ENCODE measurements at regions not wholly inside any gene's neighbourhood (a gene's known extent, or its start where the extent isn't known, plus 50 kb on each side); places are given as distances from the start of the nearest gene placed in this dataset.

DNA sequence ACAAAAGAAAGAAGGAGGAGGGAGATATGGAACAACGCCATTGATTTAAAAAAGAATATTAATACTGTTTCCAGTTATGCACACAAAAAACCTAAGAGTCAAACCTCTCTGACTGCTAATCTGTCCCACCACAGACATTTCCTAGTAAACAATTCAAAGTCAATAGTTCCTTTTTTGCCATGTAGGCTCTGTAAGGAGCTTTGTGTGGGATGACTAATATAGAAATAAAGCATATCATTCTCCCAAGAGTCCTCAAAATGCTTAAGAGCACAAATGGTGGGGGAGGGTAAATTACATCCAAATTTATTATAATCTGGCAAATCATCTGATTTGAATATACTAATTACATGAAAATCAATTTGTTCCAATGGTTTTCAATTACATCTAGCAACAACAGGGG lies 155.9 kb upstream of the CNTN4 start:
- TF ChIP-seq CTCF (IDR thresholded peaks at IDR 0.05; ENCODE audit: insufficient read depth, low read depth, low read length), result no peak

DNA sequence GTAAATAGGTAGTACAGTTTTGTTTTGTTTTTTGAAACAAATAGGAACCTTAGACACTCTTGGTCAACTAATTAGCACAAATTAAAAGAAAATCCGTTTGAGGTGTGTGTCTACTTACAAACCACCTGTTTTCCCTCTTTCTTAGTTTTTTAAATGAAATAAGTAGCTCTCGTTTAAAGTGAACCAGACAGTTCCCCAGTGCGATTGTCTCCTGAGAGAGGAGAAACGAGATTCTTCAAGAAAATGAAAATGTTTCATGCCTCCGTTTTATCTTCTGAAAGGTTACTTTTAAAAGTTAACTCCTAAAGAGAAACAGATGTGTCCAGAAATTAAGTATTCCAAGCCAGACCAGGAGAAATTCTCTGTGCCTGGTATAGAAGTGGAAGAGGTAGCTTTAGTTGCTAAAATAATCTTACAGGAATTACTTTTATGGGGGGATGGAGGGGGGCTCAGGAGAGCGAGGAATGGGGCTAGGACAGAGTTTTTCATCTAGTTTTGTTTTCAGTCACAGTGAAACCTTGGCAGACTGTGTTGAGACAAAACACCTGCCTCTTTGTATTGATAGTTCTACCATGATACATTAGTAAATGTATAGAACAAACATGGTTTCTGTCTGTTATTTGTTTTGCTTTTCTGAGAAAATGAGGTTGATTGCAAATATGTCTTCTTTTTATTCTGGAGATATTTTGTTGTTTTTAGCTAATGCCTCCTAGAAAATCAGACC lies 155.1 kb upstream of the CNTN4 start:
- no peak for DNase-seq (ENCODE audit: low read depth)
- TF ChIP-seq CTCF (IDR thresholded peaks at IDR 0.05; ENCODE audit: insufficient read depth, low read depth, low read length), result no peak
- H3K4me3 ChIP-seq (ENCODE audit: low read depth, low read length), result no peak overlapping the region

More for the DNA sequence above, 155.9 kb upstream of the CNTN4 start:
- no peak for DNase-seq (ENCODE audit: low read depth)
- no peak overlapping the region for H3K4me3 ChIP-seq (ENCODE audit: low read depth, low read length)

DNA sequence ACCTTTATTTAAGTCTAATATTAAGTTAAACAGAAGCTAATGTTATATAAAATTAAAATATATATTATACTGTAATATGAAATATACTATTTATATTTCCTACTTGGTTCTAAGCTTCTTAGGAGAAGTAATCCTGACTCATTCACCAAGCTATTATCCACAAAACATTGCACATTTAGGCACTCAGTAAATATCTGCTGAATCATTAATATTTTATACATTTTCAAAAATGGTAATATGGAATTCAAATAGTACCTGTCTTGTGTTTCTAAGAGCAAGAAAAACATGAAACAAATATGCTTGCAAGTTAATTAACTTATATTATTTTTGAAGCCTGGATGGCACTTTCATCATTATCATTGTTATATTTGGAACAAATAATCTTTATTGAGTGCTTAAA lies 153.0 kb upstream of the CNTN4 start:
- no peak for TF ChIP-seq CTCF (IDR thresholded peaks at IDR 0.05; ENCODE audit: insufficient read depth, low read depth, low read length)
- DNase-seq (ENCODE audit: low read depth), result no peak
- H3K4me3 ChIP-seq (ENCODE audit: low read depth, low read length), result no peak overlapping the region

- no peak for DNase-seq (ENCODE audit: low read depth)
- TF ChIP-seq CTCF (IDR thresholded peaks at IDR 0.05; ENCODE audit: insufficient read depth, low read depth, low read length), result no peak
- H3K4me3 ChIP-seq (ENCODE audit: low read depth, low read length), result no peak overlapping the region
Observed at GRCh38 chr3:1953536-1953935, 145.1 kb upstream of the CNTN4 start.

DNA sequence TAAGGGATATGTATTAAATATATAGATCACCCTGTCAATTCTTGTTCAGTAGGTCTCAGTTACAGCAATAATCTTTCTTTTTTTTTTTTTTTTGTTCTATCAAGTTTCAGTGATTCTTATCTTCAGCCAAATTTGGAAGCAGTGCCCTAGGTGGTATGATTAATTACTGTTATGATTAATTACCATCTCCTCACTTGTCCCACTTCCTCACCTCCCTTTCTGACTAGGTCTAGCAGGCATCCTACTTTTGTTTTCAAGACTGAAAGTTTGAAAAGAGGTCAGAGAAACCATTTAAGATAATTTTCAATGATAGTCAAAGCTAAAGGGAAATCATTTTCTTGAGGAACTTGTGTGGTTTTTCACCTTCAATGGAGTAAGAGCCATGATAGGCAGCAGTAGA lies 144.0 kb upstream of the CNTN4 start:
- no peak for TF ChIP-seq CTCF (IDR thresholded peaks at IDR 0.05; ENCODE audit: insufficient read depth, low read depth, low read length)
- no peak overlapping the region for H3K4me3 ChIP-seq (ENCODE audit: low read depth, low read length)
- no peak for DNase-seq (ENCODE audit: low read depth)

DNA sequence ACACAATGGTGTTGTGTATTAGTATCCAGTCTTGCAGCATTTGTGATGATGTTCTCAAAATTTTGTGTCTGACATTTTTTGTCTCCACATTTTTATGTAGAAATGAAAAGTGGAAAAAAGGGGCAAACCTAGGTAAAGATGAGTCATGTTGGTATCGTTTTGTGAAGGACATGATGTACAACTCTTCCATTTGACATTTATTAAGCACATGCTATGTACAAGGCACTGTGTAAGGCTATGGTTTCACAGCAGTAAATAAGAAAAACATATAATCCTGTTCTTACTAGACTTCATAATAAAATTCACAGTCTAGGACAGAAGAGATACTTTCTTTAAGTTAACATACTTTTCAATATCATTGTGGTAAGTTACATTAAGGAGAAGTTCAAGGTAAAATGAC lies 143.5 kb upstream of the CNTN4 start:
- H3K4me3 ChIP-seq (ENCODE audit: low read depth, low read length), result no peak overlapping the region
- no peak for TF ChIP-seq CTCF (IDR thresholded peaks at IDR 0.05; ENCODE audit: insufficient read depth, low read depth, low read length)
- no peak for DNase-seq (ENCODE audit: low read depth)

- H3K4me3 ChIP-seq (ENCODE audit: low read depth, low read length), result no peak overlapping the region
- DNase-seq (ENCODE audit: low read depth), result no peak
- no peak for TF ChIP-seq CTCF (IDR thresholded peaks at IDR 0.05; ENCODE audit: insufficient read depth, low read depth, low read length)
Observed at GRCh38 chr3:1955750-1956149, 142.9 kb upstream of the CNTN4 start.
